IPS-NIHi7 (cell line): ENCODE measurements at regions not wholly inside any gene's neighbourhood (a gene's known extent, or its start where the extent isn't known, plus 50 kb on each side); places are given as distances from the start of the nearest gene placed in this dataset.
"Not testable (repeated sequence)": the region's sequence is repeated elsewhere in the genome, so short reads cannot be mapped to it uniquely, and the experiment has no call there.

ENCODE experiments used
- DNase-seq: peaks from one replicate; pipeline ENCODE4 v3.0.0; 2012; ENCODE audit warnings: mixed read lengths; ENCODE audit errors: extremely low spot score

DNA sequence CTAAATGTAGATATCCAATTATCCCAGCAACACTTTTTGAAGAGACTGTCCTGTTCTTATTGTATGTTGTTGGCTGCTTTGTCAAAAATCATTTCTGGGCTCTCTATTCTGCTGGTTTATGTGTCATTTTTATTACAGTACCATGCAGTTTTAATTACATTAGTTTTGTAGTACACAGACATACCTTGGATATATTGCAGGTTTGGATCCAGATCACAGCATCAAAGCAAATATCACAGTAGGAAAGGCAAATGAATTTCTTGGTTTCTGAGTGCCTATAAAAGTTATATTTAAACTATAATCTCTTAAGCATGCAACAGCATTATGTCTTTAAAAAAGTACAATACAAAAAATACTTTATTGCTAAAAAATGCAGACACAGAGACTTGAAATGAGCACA is 564.2 kb upstream of the MIR17HG start:
- DNase-seq = no peak

DNA sequence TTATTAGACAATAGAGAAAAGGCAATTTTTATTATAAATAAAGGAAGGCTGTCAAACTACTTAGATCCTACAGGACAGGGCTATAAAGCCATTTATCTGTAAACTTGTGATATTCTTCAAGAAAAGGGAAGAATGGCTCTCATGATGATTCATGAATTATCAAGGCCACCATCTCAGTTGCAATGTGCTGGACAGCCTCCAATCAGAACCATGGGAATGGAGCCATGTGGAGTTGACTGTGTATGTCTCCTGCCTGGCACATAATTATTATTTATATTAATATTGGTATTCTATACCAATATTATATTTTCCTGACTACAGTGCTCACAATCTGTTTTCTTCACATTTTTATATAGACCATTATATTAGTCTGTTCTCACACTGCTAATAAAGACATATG is 560.5 kb upstream of the MIR17HG start:
- DNase-seq = no peak

GRCh38 chr13:90792335-90792734 is 555.2 kb upstream of the MIR17HG start:
- no peak for DNase-seq

DNA sequence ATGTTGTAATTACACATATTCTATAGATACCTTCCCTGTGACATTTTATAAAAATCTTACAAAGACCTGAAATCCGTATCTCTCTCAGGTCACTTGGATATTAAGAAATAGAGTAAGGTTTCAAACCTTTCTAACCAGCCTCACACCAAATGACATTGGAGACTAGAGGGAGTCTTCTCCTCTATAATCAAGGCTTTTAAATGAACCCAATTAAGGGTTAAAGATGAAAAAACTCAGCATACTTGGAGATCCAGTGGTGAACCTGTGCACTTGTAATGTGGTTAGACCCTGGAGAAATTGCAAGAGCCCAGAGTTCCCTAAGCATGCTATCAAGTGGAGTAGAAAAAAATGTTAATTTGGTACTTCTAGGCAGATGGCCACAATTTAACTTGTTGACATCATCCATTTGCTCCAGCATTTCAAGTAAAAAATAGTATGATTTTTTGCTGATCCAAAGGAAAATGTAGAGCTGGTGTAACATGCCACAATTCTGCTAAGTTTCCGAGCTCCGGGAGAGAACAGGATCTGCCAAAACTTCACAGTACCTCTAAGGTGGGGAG is 554.1 kb upstream of the MIR17HG start:
- DNase-seq = no peak

DNA sequence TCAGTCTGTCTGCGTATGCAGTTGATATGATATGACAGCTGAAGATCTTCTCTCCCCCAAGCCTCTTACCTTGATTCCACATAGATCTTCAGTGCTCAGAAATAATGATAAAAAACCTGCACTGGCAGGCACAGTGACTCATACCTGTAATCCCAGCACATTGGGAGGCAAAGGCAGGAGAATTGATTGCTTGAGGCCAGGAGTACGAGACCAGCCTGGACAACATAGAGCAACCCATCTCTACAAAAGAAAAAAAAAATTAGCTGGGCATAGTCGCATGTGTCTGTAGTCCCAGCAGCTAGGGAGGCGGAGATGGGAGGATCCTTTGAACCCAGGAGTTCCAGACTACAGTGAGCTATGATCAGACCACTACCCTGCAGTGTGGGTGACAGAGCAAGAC is 551.0 kb upstream of the MIR17HG start:
- DNase-seq = no peak

DNA sequence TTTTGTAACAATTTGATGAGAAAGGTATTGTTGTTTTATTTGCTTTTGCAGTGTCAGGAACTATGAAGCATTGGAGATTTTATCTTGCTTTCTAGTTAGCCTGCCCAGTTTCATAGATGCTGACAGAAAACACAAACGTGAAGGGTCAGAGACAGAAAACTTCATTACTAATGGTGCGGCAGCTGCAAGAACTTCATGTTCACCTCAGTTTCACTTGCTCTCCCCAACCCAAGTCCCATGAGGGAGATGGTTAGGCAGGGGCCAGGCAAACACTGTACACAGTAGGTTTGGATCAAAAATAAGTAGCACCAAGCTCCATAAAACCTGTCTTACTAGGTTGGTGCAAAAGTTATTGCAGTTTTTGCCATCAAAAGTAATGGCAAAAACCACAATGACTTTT is 550.2 kb upstream of the MIR17HG start:
- DNase-seq = no peak

- no peak for DNase-seq
These were observed 549.1 kb upstream of the MIR17HG start for GRCh38 chr13:90798381-90798780.

DNA sequence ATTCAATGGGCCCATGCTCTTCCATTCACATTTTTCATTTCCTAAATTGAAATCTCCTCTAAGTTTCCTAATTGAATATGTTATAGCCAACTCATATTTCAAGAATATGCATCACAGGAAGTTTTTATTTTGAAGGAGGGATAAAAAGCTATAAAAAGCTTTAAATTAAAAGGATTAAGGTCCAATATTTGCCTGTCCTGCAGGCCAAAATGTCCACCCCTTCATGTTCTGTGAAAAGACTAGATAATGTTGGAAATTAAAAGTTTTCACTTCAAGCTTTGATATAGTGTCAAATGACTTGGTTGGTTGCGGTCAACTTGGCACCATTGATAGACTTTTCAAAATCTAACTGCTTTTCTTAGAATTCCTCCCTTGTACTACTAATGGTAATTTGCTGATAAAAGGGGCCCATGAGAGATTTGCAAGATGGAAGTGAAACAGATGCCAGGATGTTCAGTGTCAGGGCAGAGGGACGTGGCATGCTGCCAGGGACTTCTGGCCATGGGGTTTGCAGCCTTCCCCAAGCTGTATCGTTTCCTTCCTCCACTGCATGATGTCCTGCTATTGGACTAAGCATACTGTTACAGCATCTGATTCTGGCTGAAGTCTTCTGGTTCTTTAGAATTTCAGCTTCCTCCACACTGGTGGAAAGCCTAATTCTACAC is 547.3 kb upstream of the MIR17HG start:
- DNase-seq = no peak

GRCh38 chr13:90801621-90802020 is 545.9 kb upstream of the MIR17HG start:
- DNase-seq = no peak

- no peak for DNase-seq
These were observed 544.3 kb upstream of the MIR17HG start for GRCh38 chr13:90803210-90803609.

- DNase-seq = no peak
These were observed 541.4 kb upstream of the MIR17HG start for GRCh38 chr13:90806016-90806615.

GRCh38 chr13:90806892-90807291 is 540.6 kb upstream of the MIR17HG start:
- DNase-seq = no peak

DNA sequence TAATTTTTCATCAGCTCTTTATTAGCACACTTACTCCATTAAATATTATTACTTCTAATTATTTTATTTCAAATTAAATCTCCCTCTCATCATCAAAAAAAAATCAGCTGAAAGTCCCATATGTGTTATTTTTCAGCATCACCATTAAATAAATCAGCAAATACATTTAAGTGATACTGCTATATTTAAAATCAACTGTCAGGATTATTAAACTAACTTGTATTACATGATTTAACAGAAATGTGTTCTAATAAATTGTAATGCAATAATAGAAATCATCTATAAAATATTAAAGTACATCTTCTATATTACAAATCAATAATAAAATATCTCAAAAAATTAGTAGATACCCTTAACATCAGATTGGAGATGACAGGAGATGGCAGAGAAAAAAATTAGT is 538.6 kb upstream of the MIR17HG start:
- DNase-seq = no peak

DNA sequence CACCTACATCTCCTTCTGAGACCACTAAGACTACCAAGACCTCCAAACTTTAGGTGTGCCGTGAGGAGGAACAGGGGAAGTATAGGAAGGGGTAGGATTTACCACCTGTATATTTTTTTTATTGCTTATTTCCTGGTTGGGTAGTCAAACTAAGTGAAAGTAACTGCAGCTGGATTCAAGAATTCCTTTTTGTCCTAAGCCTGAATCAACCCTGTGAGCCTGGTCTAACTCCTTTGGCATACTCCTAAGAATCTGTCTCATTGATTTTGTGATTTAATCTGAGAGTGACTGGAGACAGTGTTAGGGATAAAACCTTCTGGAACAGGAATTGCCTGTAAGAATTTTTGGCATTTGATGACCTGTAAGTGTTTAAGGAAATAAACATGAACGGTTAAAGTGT is 523.5 kb upstream of the MIR17HG start:
- DNase-seq = no peak

DNA sequence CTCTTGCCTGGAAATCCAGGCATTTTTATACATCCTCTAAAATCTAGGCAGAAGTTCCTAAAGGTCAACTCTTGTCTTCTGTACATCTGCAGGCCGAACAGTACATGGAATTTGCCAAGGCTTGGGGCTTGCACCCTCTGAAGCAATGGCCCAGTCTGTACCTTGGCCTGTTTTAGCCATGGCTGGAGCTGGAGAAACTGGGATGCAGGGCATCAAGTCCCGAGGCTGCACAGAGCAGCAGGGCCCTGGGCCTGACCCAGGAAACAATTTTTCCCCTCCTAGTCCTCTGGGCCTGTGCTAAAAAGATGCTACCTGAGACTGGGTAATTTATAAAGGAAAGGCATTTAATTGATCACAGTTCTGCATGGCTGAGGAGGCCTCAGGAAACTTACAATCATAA is 520.8 kb upstream of the MIR17HG start:
- no peak for DNase-seq

- DNase-seq = no peak
These were observed 516.7 kb upstream of the MIR17HG start for GRCh38 chr13:90830782-90831181.

GRCh38 chr13:90833951-90834350 is 513.5 kb upstream of the MIR17HG start:
- no peak for DNase-seq

DNA sequence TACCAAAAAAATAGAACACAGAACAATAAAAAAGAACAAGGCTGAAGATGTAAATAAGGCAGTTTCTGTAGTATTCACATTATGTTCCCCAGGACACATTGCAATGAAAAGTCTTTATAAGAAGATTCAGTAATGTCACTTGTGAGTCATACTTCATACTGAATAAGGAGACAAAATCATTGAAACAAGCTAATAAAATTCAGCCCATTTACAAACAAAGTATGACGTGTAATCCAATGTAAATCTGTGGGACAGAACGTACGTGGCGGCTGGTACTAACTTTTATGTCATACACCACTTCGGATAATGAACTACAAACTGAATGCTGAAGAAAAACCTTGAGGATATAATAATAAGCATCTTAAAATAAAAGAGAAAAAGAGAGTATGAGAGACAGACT is 512.8 kb upstream of the MIR17HG start:
- DNase-seq = no peak

DNA sequence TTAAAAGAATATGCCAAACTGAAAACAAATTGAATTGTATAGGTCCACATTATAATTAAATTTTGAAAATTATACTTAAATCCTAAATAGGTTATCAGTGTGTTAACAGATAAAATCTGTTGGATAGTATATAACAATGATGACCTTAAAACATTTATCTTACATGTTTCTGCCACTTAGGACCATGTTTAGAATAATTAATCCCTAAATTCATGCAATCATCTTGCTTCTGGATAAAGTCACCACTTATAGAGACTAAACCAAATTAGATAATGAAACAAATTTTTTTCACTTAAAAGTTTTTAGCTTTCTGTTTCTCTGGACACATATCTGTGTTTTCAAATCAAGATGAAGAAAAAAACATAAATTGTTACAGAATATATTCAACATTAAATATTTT is 511.7 kb upstream of the MIR17HG start:
- no peak for DNase-seq

DNA sequence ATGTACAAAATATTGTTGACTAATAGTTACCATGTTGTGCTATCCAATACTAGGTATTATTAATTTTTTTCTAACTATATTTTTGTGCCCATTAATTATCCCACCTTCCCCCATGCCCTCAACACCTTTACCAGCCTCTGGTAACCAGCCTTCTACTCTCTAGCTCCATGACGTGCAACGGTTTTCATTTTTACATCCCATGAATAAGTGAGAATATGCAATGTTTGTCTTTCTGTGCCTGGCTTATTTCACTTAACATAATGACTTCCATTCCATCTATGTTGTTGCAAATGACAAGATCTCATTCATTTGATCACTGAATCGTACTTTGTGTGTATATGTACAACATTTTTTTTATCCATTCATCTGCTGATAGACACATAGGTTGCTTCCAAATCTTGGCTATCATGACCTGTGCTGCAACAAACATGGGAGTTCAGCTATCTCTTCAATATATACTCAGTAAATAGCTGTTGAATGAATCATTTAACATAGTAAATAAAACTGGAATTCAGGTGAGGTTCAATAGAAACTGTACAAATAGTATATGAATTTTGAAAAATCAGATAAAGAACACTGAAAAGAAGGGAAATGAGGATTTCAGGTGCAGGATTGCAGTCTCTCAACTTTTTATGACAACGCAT is 509.0 kb upstream of the MIR17HG start:
- DNase-seq = no peak

DNA sequence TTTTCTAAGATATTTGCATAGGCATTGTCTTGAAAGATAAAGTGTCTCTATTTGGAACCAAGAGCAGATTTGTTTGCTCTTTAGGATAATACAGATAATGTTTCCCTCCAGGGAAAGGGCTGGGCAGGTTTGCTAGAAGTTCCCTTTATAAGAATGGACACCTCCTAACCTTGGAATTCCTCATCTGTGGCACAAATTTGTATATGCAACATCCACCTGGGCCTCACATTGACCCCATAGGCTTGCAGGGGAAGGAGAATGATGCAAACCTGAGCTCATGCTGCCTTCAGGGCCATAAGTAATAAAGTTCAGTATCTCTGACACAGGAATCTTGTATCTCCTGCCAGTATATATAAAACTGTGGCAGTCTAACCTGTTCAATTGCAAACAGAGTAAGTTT is 508.4 kb upstream of the MIR17HG start:
- no peak for DNase-seq

GRCh38 chr13:90846936-90847335 is 500.6 kb upstream of the MIR17HG start:
- no peak for DNase-seq

DNA sequence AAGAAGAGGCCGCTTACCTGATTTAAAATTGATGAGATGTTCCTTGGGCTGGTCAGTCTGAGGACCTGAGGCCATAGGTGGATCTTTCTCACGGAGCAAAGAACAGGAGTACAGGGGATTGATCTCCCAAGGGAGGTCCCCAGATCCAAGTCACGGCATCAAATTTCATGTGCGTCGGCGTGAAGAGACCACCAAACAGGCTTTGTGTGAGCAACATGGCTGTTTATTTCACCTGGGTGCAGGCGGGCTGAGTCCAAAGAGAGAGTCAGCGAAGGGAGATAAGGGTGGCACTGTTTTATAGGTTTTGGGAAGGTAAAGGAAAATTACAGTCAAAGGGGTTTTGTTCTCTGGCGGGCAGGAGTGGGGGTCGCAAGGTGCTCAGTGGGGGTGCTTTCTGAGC is 493.8 kb upstream of the MIR17HG start:
- DNase-seq = not testable (repeated sequence)
